ENCODE measurements at regions not wholly inside any gene's neighbourhood (a gene's known extent, or its start where the extent isn't known, plus 50 kb on each side); places are given as distances from the start of the nearest gene placed in this dataset.

DNA sequence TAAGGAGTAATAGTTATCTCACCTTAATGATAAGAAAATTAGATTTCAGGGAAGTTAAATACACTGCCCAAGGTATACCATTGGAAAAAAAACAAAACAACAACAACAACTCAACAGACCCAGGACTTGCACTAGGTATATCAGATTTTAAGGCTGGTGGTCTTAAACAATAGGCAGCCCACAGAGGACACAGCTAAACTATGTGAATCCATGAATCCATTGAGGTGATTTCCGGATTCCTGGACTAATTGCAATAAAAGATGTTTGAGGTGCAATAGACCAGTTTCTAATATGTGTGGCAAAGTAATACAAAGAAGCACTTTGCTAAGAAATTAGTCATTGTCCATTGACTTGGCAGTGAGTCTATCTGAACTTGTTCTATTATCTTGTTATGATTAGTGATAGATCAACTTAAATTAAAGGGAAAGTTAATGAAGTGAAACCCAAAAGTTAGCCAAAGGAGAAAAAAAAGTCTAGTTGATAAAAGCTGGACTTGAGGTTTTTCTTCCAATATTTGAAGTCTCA lies 60.9 kb upstream of the MAGI1 start (continued):
- TF ChIP-seq, protein P1, sequence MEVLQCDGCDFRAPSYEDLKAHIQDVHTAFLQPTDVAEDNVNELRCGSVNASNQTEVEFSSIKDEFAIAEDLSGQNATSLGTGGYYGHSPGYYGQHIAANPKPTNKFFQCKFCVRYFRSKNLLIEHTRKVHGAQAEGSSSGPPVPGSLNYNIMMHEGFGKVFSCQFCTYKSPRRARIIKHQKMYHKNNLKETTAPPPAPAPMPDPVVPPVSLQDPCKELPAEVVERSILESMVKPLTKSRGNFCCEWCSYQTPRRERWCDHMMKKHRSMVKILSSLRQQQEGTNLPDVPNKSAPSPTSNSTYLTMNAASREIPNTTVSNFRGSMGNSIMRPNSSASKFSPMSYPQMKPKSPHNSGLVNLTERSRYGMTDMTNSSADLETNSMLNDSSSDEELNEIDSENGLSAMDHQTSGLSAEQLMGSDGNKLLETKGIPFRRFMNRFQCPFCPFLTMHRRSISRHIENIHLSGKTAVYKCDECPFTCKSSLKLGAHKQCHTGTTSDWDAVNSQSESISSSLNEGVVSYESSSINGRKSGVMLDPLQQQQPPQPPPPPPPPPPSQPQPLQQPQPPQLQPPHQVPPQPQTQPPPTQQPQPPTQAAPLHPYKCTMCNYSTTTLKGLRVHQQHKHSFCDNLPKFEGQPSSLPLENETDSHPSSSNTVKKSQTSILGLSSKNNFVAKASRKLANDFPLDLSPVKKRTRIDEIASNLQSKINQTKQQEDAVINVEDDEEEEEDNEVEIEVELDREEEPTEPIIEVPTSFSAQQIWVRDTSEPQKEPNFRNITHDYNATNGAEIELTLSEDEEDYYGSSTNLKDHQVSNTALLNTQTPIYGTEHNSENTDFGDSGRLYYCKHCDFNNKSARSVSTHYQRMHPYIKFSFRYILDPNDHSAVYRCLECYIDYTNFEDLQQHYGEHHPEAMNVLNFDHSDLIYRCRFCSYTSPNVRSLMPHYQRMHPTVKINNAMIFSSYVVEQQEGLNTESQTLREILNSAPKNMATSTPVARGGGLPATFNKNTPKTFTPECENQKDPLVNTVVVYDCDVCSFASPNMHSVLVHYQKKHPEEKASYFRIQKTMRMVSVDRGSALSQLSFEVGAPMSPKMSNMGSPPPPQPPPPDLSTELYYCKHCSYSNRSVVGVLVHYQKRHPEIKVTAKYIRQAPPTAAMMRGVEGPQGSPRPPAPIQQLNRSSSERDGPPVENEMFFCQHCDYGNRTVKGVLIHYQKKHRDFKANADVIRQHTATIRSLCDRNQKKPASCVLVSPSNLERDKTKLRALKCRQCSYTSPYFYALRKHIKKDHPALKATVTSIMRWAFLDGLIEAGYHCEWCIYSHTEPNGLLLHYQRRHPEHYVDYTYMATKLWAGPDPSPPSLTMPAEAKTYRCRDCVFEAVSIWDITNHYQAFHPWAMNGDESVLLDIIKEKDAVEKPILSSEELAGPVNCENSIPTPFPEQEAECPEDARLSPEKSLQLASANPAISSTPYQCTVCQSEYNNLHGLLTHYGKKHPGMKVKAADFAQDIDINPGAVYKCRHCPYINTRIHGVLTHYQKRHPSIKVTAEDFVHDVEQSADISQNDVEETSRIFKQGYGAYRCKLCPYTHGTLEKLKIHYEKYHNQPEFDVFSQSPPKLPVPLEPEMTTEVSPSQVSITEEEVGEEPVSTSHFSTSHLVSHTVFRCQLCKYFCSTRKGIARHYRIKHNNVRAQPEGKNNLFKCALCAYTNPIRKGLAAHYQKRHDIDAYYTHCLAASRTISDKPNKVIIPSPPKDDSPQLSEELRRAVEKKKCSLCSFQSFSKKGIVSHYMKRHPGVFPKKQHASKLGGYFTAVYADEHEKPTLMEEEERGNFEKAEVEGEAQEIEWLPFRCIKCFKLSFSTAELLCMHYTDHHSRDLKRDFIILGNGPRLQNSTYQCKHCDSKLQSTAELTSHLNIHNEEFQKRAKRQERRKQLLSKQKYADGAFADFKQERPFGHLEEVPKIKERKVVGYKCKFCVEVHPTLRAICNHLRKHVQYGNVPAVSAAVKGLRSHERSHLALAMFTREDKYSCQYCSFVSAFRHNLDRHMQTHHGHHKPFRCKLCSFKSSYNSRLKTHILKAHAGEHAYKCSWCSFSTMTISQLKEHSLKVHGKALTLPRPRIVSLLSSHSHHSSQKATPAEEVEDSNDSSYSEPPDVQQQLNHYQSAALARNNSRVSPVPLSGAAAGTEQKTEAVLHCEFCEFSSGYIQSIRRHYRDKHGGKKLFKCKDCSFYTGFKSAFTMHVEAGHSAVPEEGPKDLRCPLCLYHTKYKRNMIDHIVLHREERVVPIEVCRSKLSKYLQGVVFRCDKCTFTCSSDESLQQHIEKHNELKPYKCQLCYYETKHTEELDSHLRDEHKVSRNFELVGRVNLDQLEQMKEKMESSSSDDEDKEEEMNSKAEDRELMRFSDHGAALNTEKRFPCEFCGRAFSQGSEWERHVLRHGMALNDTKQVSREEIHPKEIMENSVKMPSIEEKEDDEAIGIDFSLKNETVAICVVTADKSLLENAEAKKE (CRISPR knock-in tag; IDR thresholded peaks at IDR 0.05) = no peak
- TF ChIP-seq ETS1 (IDR thresholded peaks at IDR 0.05) = no peak
- TF ChIP-seq ZNF331 (CRISPR knock-in tag; IDR thresholded peaks at IDR 0.05; ENCODE audit: low read depth) = no peak
- no peak for TF ChIP-seq EZH2phosphoT487 (IDR thresholded peaks at IDR 0.05; ENCODE audit: unreplicated experiment)
- TF ChIP-seq EZH2 (IDR thresholded peaks at IDR 0.05; ENCODE audit: low read depth, unreplicated experiment) = no peak

GRCh38 chr3:66098436-66098835 lies 59.7 kb upstream of the MAGI1 start:
- Histone ChIP-seq H3K27me3 (ENCODE audit: insufficient read depth) (no peaks in the 10 kb centered on the region), H3K9me2 (ENCODE audit: insufficient read depth) (no peaks in the 10 kb centered on the region), H2AFZ (peak overlapping the region; percentile 57; the same call in 1 of the 2 replicates), H4K20me1 (replicated peaks; ENCODE audit: insufficient read depth) (no peaks in the 10 kb centered on the region), H3K4me2 (no peak overlapping the region), H3K36me3 (ENCODE audit: insufficient read depth) (no peaks in the 10 kb centered on the region), H3K4me3 (no peak overlapping the region), H3K4me1 (ENCODE audit: insufficient read depth) (no peaks in the 10 kb centered on the region), H3K27ac (ENCODE audit: low read depth) (no peak overlapping the region), H3F3A (replicated peaks; ENCODE audit: low read depth) (no peaks in the 10 kb centered on the region), H3K79me2 (replicated peaks; ENCODE audit: insufficient read depth) (no peaks in the 10 kb centered on the region)
- no peaks in the 10 kb centered on the region for H3K36me3 Mint-ChIP-seq (ENCODE audit: low read depth)
- DNase-seq (ENCODE audit: low spot score) (no peak), ATAC-seq (no peak)
- peaks cover 4% of the 10 kb centered on the region for H3K27me3 Mint-ChIP-seq (ENCODE audit: insufficient read depth, low read depth, poor library complexity)
- no peak overlapping the region for H3K4me3 Mint-ChIP-seq
- H3K27ac Mint-ChIP-seq = no peak overlapping the region
- H3K4me1 Mint-ChIP-seq = peaks cover 5% of the 10 kb centered on the region; the same call in 1 of the 3 replicates
- no peaks in the 10 kb centered on the region for H3K9me3 Mint-ChIP-seq
- no peak for TF ChIP-seq POLR2AphosphoS5 (IDR thresholded peaks at IDR 0.05; ENCODE audit: low read depth)
- TF ChIP-seq, protein P1 (CRISPR knock-in tag; IDR thresholded peaks at IDR 0.05) = no peak

Data from GM23338 (cell line).